ENCODE measurements at regions not wholly inside any gene's neighbourhood (a gene's known extent, or its start where the extent isn't known, plus 50 kb on each side); places are given as distances from the start of the nearest gene placed in this dataset.

- DNase-seq, result no peak
Measured at GRCh38 chr13:107906131-107906530, 309.2 kb downstream of the LIG4 start.

GRCh38 chr13:107901996-107902562 lies 313.3 kb downstream of the LIG4 start:
- no peak for DNase-seq

- DNase-seq, result no peak
Measured at GRCh38 chr13:107901230-107901629, 314.1 kb downstream of the LIG4 start.

- DNase-seq, result no peak
Measured at GRCh38 chr13:107900775-107901174, 314.6 kb downstream of the LIG4 start.

- no peak for DNase-seq
Measured at GRCh38 chr13:107886118-107886517, 329.2 kb downstream of the LIG4 start.

- no peak for DNase-seq
Measured at GRCh38 chr13:107884564-107884963, 330.8 kb downstream of the LIG4 start.

- DNase-seq, result no peak
Measured at GRCh38 chr13:107883561-107884175, 331.7 kb downstream of the LIG4 start.

GRCh38 chr13:107882708-107883560 lies 332.4 kb downstream of the LIG4 start:
- no peak for DNase-seq

GRCh38 chr13:107881362-107881761 lies 334.0 kb downstream of the LIG4 start:
- DNase-seq, result no peak

GRCh38 chr13:107874456-107874855 lies 340.9 kb downstream of the LIG4 start:
- DNase-seq, result no peak

- DNase-seq, result no peak
Measured at GRCh38 chr13:107873926-107874325, 341.4 kb downstream of the LIG4 start.

- no peak for DNase-seq
Measured at GRCh38 chr13:107870400-107870799, 344.9 kb downstream of the LIG4 start.

- peak; percentile 33 for DNase-seq
Measured at GRCh38 chr13:107867701-107868661, 347.4 kb downstream of the LIG4 start.

- no peak for DNase-seq
Measured at GRCh38 chr13:107866941-107867623, 348.3 kb downstream of the LIG4 start.

- no peak for DNase-seq
Measured at GRCh38 chr13:107866032-107866940, 349.1 kb downstream of the LIG4 start.

GRCh38 chr13:107865643-107866031 lies 349.7 kb downstream of the LIG4 start:
- DNase-seq, result no peak

- no peak for DNase-seq
Measured at GRCh38 chr13:107865318-107865575, 350.1 kb downstream of the LIG4 start.

- peak; percentile 31 for DNase-seq
Measured at GRCh38 chr13:107864543-107865317, 350.6 kb downstream of the LIG4 start.

GRCh38 chr13:107860284-107860683 lies 355.1 kb downstream of the LIG4 start:
- no peak for DNase-seq

GRCh38 chr13:107854880-107855279 lies 360.5 kb downstream of the LIG4 start:
- DNase-seq, result no peak

- no peak for DNase-seq
Measured at GRCh38 chr13:107852072-107852471, 363.3 kb downstream of the LIG4 start.

All from NCI-H2029 treated with DMSO at 0.1 percent for 48 hours (cell line).